Naive thymus-derived CD4-positive, alpha-beta T cell (primary cell): ENCODE measurements at regions not wholly inside any gene's neighbourhood (a gene's known extent, or its start where the extent isn't known, plus 50 kb on each side); places are given as distances from the start of the nearest gene placed in this dataset.

ENCODE experiments used
- ATAC-seq: fragments of 150-1000 bp; cut with Tn5 transposase; 2 replicates; pipeline ENCODE4 v1.10.0; 2021; ENCODE audit warnings: mild to moderate bottlenecking, moderate library complexity
- CTCF ChIA-PET: fragments of 350-600 bp; sonication (Branson Sonifier 250); formaldehyde crosslinking; loops from one replicate; lab custom pipeline; 2021; ENCODE audit warnings: antibody characterized with exemption; lab: Charles Lee
- POLR2A ChIA-PET: fragments of 350-600 bp; sonication (Branson Sonifier 250); formaldehyde crosslinking; loops from one replicate; lab custom pipeline; 2021; ENCODE audit warnings: antibody characterized with exemption, inconsistent platforms; lab: Charles Lee
- DNase-seq, 9 donors: peaks; one replicate each; pipeline versions ENCODE4 v3.0.0 to v3.0.0-alpha.2; 2020 to 2022; ENCODE audit warnings: mixed read lengths in 1 of 9
- H3K27ac ChIP-seq: one replicate; pipeline ENCODE4 v1.7.0; 2013; ENCODE audit warnings: mild to moderate bottlenecking, low read depth, low read length, moderate library complexity
- H3K27me3 ChIP-seq, 2 donors: one replicate each; pipeline ENCODE4 v1.7.0; 2013; ENCODE audit warnings: low read length in 2 of 2, mild to moderate bottlenecking in 2 of 2, moderate library complexity in 2 of 2; ENCODE audit not compliant: control insufficient read depth in 2 of 2, insufficient read depth in 2 of 2
- H3K36me3 ChIP-seq, 3 experiments: 1 replicate in 2 of 3; 2 replicates in 1 of 3; pipeline ENCODE4 v1.7.0; 2013; ENCODE audit warnings: low read length in 3 of 3, mild to moderate bottlenecking in 3 of 3, moderate library complexity in 1 of 3; ENCODE audit not compliant: insufficient read depth in 3 of 3, control insufficient read depth in 2 of 3
- H3K4me1 ChIP-seq, 2 donors: one replicate each; pipeline ENCODE4 v1.7.0; 2013; ENCODE audit warnings: low read length in 2 of 2, mild to moderate bottlenecking in 2 of 2, moderate library complexity in 1 of 2; ENCODE audit not compliant: control insufficient read depth in 2 of 2, insufficient read depth in 2 of 2
- H3K4me3 ChIP-seq: 2 replicates; pipeline ENCODE4 v1.7.0; 2013; ENCODE audit warnings: mild to moderate bottlenecking, low read length
- H3K9me3 ChIP-seq, 3 experiments: 1 replicate in 2 of 3; 2 replicates in 1 of 3; pipeline ENCODE4 v1.7.0; 2013; ENCODE audit warnings: low read length in 3 of 3; ENCODE audit not compliant: control insufficient read depth in 2 of 3
- H3K27ac Mint-ChIP-seq, 9 donors: one replicate each; pipeline ENCODE4 v1.8.0; 2020 to 2022; ENCODE audit warnings: mixed read lengths in 9 of 9, mild to moderate bottlenecking in 8 of 9, moderate library complexity in 5 of 9, inconsistent platforms in 2 of 9
- H3K27me3 Mint-ChIP-seq, 5 donors: one replicate each; pipeline ENCODE4 v1.8.0; 2021 to 2022; ENCODE audit warnings: mixed read lengths in 5 of 5, mild to moderate bottlenecking in 1 of 5
- H3K36me3 Mint-ChIP-seq, 5 donors: one replicate each; pipeline ENCODE4 v1.8.0; 2020 to 2022; ENCODE audit warnings: mixed read lengths in 5 of 5, mild to moderate bottlenecking in 3 of 5, inconsistent platforms in 1 of 5
- H3K4me1 Mint-ChIP-seq, 7 donors: one replicate each; pipeline ENCODE4 v1.8.0; 2020 to 2022; ENCODE audit warnings: mixed read lengths in 7 of 7, mild to moderate bottlenecking in 3 of 7, inconsistent platforms in 1 of 7
- H3K4me3 Mint-ChIP-seq, 10 donors: one replicate each; pipeline ENCODE4 v1.8.0; 2020 to 2022; ENCODE audit warnings: mild to moderate bottlenecking in 10 of 10, mixed read lengths in 10 of 10, moderate library complexity in 6 of 10, inconsistent platforms in 2 of 10
- H3K9me3 Mint-ChIP-seq, 11 donors: one replicate each; pipeline ENCODE4 v1.8.0; 2020 to 2022; ENCODE audit warnings: mixed read lengths in 11 of 11, mild to moderate bottlenecking in 4 of 11, inconsistent platforms in 1 of 11, moderate library complexity in 1 of 11
- intact Hi-C, 2 donors: fragments of 100-400 bp; cut with micrococcal nuclease; formaldehyde crosslinking; loops; one replicate each; pipeline ENCODE4 v1.15.1; 2023

DNA sequence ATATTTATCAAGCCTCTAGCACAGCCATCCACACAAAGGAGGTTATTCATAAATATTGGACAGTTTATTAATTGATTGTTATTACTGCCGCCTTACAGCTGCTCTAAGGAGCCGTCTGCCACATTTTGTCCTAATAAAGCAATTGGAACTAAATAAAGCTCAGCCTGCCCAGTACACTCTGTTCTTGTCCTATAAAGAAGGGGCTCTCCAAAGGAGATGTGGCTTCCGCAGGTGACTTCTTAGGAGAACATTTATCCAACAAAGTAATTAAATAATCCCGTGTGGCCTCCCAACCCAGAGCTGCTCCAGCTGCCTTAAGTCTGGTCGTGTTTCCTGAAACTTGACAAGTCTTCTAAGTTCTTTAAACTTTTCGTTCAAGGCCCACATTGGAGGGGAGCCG lies 497.7 kb downstream of the NPHP4 start:
- Histone ChIP-seq H3K36me3 (no peaks in the 10 kb centered on the region), H3K27ac (no peak overlapping the region), H3K4me1 (no peaks in the 10 kb centered on the region), H3K4me3 (no peak overlapping the region), H3K27me3 (no peaks in the 10 kb centered on the region), H3K9me3 (no peaks in the 10 kb centered on the region)
- no peak for DNase-seq
- H3K27me3 Mint-ChIP-seq: peaks cover 0 to 8% (median 0%) of the 10 kb centered on the region in 5 donors
- no peak overlapping the region for H3K4me3 Mint-ChIP-seq
- ChIA-PET CTCF (no interaction called here), POLR2A (no interaction called here)
- peaks cover 0 to 3% (median 0%) of the 10 kb centered on the region in 11 donors for H3K9me3 Mint-ChIP-seq
- H3K27ac Mint-ChIP-seq: no peak overlapping the region
- H3K36me3 Mint-ChIP-seq: peaks cover 0 to 4% (median 0%) of the 10 kb centered on the region in 5 donors
- no peak for ATAC-seq
- no peaks in the 10 kb centered on the region for H3K4me1 Mint-ChIP-seq
- intact Hi-C loops: no loop called here

DNA sequence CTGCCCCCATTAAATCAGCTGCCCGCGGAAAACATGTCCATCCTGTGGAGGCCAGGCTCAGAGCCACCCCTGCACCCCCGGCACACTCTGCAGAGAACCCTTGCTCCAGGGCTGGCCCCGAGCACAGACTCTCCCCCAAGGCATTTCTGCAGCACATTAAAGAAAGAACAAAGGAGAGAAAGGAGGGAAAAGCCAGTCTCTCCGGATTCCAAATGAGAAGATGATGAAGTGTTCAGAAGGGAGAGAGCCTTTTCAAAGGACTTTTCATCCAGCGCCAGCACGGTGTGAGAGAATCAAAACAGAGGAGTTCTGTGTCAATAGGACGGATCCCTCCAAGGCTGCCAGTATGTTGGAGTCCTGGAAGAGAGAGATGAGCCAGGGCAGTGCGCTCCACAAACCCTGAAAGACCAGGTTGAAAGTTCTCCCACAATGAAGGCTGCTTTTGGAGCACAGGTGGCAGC lies 498.3 kb downstream of the NPHP4 start:
- POLR2A ChIA-PET: no interaction called here
- H3K27me3 Mint-ChIP-seq: peaks cover 0 to 8% (median 0%) of the 10 kb centered on the region in 5 donors
- Histone ChIP-seq H3K27me3 (no peaks in the 10 kb centered on the region), H3K4me3 (no peak overlapping the region), H3K36me3 (no peaks in the 10 kb centered on the region), H3K27ac (no peak overlapping the region), H3K4me1 (no peaks in the 10 kb centered on the region), H3K9me3 (no peaks in the 10 kb centered on the region)
- DNase-seq (no peak), ATAC-seq (no peak)
- H3K4me1 Mint-ChIP-seq: no peaks in the 10 kb centered on the region
- peak overlapping the region in 1 of 9 donors; percentile 2 for H3K27ac Mint-ChIP-seq
- intact Hi-C loops: no loop called here
- H3K36me3 Mint-ChIP-seq: peaks cover 0 to 4% (median 0%) of the 10 kb centered on the region in 5 donors
- CTCF ChIA-PET: no interaction called here
- H3K4me3 Mint-ChIP-seq: no peak overlapping the region
- peaks cover 0 to 3% (median 0%) of the 10 kb centered on the region in 11 donors for H3K9me3 Mint-ChIP-seq

DNA sequence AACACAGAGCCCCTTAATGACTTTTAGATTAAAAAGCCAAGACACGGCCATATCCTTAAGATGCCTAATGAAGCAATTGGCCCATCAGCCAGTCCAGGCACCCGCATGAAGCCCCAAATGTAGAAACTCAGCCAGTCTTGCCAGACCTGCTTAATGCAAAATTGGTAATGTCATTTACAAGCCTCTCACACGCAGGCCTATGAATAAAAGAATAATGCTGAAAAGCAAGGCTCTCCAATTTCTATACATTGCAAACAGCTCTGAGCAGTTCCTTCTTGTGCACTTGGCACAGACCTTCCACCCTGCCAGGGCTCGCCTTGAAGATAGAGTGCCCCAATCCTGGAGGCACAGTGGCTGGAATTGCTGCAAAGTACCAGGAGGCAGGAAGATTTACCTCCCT lies 498.9 kb downstream of the NPHP4 start:
- DNase-seq: no peak
- POLR2A ChIA-PET: no interaction called here
- CTCF ChIA-PET: no interaction called here

GRCh38 chr1:5492846-5493245 lies 499.4 kb downstream of the NPHP4 start:
- Histone ChIP-seq H3K4me3 (no peak overlapping the region), H3K27ac (no peak overlapping the region), H3K36me3 (no peaks in the 10 kb centered on the region), H3K9me3 (no peaks in the 10 kb centered on the region), H3K27me3 (no peaks in the 10 kb centered on the region), H3K4me1 (no peaks in the 10 kb centered on the region)
- POLR2A ChIA-PET: no interaction called here
- Mint-ChIP-seq H3K27me3 (peaks cover 0 to 8% (median 0%) of the 10 kb centered on the region in 5 donors), H3K36me3 (peaks cover 0 to 4% (median 0%) of the 10 kb centered on the region in 5 donors), H3K4me1 (no peaks in the 10 kb centered on the region), H3K9me3 (peaks cover 0 to 3% (median 0%) of the 10 kb centered on the region in 11 donors), H3K27ac (no peak overlapping the region), H3K4me3 (no peak overlapping the region)
- intact Hi-C loops: no loop called here
- ATAC-seq: no peak
- no peak for DNase-seq
- CTCF ChIA-PET: interaction anchor here (0.7 kb wide), 1 partner anchor 30 kb away, joined by 3 read pairs; no protein-coding TSS in a partner anchor

More for the DNA sequence above, 498.9 kb downstream of the NPHP4 start:
- no peak for ATAC-seq
- Histone ChIP-seq H3K4me1 (no peaks in the 10 kb centered on the region), H3K4me3 (no peak overlapping the region), H3K36me3 (no peaks in the 10 kb centered on the region), H3K27me3 (no peaks in the 10 kb centered on the region), H3K9me3 (no peaks in the 10 kb centered on the region), H3K27ac (no peak overlapping the region)
- Mint-ChIP-seq H3K36me3 (peaks cover 0 to 4% (median 0%) of the 10 kb centered on the region in 5 donors), H3K4me1 (no peaks in the 10 kb centered on the region), H3K27ac (no peak overlapping the region), H3K4me3 (no peak overlapping the region), H3K27me3 (peaks cover 0 to 8% (median 0%) of the 10 kb centered on the region in 5 donors), H3K9me3 (peaks cover 0 to 3% (median 0%) of the 10 kb centered on the region in 11 donors)
- intact Hi-C loops: no loop called here

GRCh38 chr1:5491207-5491904 lies 500.9 kb downstream of the NPHP4 start:
- Mint-ChIP-seq H3K9me3 (no peaks in the 10 kb centered on the region), H3K36me3 (no peaks in the 10 kb centered on the region), H3K27me3 (peaks cover 0 to 3% (median 0%) of the 10 kb centered on the region in 5 donors), H3K4me3 (no peak overlapping the region), H3K4me1 (no peaks in the 10 kb centered on the region), H3K27ac (no peak overlapping the region)
- CTCF ChIA-PET: no interaction called here
- no peaks in the 10 kb centered on the region for H3K9me3 ChIP-seq
- no peaks in the 10 kb centered on the region for H3K27me3 ChIP-seq
- intact Hi-C loops: no loop called here
- H3K4me3 ChIP-seq: no peak overlapping the region
- no peaks in the 10 kb centered on the region for H3K36me3 ChIP-seq
- no peak overlapping the region for H3K27ac ChIP-seq
- no peak for DNase-seq
- POLR2A ChIA-PET: no interaction called here
- ATAC-seq: no peak
- no peaks in the 10 kb centered on the region for H3K4me1 ChIP-seq

GRCh38 chr1:5490635-5491034 lies 501.6 kb downstream of the NPHP4 start:
- H3K9me3 Mint-ChIP-seq: no peaks in the 10 kb centered on the region
- intact Hi-C loops: no loop called here
- CTCF ChIA-PET: no interaction called here
- H3K4me3 Mint-ChIP-seq: no peak overlapping the region
- Histone ChIP-seq H3K27ac (no peak overlapping the region), H3K36me3 (no peaks in the 10 kb centered on the region), H3K9me3 (no peaks in the 10 kb centered on the region), H3K4me1 (no peaks in the 10 kb centered on the region), H3K27me3 (no peaks in the 10 kb centered on the region), H3K4me3 (no peak overlapping the region)
- H3K27ac Mint-ChIP-seq: no peak overlapping the region
- DNase-seq (no peak), ATAC-seq (no peak)
- peaks cover 0 to 9% (median 0%) of the 10 kb centered on the region in 5 donors for H3K27me3 Mint-ChIP-seq
- H3K4me1 Mint-ChIP-seq: no peaks in the 10 kb centered on the region
- no peaks in the 10 kb centered on the region for H3K36me3 Mint-ChIP-seq
- POLR2A ChIA-PET: no interaction called here

GRCh38 chr1:5488448-5488847 lies 503.8 kb downstream of the NPHP4 start:
- H3K4me3 ChIP-seq: no peak overlapping the region
- no peaks in the 10 kb centered on the region for H3K36me3 ChIP-seq
- ChIA-PET CTCF (interaction anchor here (1.3 kb wide), 1 partner anchor 202 kb away, joined by 3 read pairs; no protein-coding TSS in a partner anchor), POLR2A (no interaction called here)
- Mint-ChIP-seq H3K36me3 (no peaks in the 10 kb centered on the region), H3K4me3 (no peak overlapping the region), H3K4me1 (no peaks in the 10 kb centered on the region), H3K9me3 (no peaks in the 10 kb centered on the region), H3K27me3 (peaks cover 0 to 11% (median 0%) of the 10 kb centered on the region in 5 donors), H3K27ac (no peak overlapping the region)
- DNase-seq (no peak), ATAC-seq (no peak)
- no peaks in the 10 kb centered on the region for H3K27me3 ChIP-seq
- intact Hi-C loops: loop anchor here in 1 of 2 donors (10.0 kb wide), 1 partner anchor 204 kb away; no protein-coding TSS in a partner anchor
- no peak overlapping the region for H3K27ac ChIP-seq
- no peaks in the 10 kb centered on the region for H3K9me3 ChIP-seq
- no peaks in the 10 kb centered on the region for H3K4me1 ChIP-seq
